ENCODE measurements at regions not wholly inside any gene's neighbourhood (a gene's known extent, or its start where the extent isn't known, plus 50 kb on each side); places are given as distances from the start of the nearest gene placed in this dataset.

DNA sequence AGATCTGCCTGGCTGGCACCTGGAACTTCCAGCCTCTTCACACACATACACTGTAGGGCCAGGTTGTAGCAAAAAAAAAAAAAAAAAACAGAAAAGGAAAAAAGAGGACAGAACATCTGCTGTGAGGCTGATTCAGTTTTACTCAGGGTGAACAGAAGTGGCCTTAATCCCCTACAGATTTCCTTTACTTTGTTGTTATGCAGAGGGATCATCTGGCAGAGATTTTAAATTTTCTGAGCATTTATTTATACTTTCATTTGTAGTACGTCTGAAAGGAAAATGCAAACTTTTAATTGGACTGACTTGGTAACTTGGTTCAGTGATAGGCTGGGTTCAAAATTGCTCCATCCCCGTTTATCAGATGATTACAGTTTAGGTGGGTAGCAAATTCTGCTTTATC lies 50.8 kb upstream of the PRICKLE1 start:
- no peak for DNase-seq (ENCODE audit: low read depth)
- no peak for TF ChIP-seq CTCF (conservative IDR thresholded peaks at IDR 0.05; ENCODE audit: control insufficient read depth, insufficient read depth, low read depth, low read length)
- H3K4me3 ChIP-seq (ENCODE audit: control insufficient read depth, low read depth, low read length) = no peak overlapping the region

DNA sequence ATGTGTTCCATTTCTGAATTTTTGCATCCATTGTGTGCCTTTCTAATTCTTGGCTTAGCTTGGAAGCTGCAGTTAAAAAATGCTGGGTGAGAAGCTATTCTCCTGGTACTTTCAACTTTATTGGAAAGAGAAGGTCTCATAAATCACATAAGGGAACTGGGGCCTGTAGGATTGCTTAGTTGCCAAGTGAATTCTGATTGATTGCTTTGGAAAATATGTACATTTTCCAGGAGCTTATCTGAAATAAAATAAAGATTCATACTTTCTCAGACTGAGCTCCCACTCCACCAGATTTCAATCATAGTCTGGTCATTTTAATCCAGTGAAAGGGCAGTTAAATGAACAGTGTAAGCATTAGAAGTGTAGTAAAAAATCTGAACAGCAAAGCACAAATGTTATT lies 50.0 kb upstream of the PRICKLE1 start:
- no peak for DNase-seq (ENCODE audit: low read depth)
- H3K4me3 ChIP-seq (ENCODE audit: control insufficient read depth, low read depth, low read length) = no peak overlapping the region
- TF ChIP-seq CTCF (conservative IDR thresholded peaks at IDR 0.05; ENCODE audit: control insufficient read depth, insufficient read depth, low read depth, low read length) = no peak
